HFF-Myc (cell line): ENCODE measurements at regions not wholly inside any gene's neighbourhood (a gene's known extent, or its start where the extent isn't known, plus 50 kb on each side); places are given as distances from the start of the nearest gene placed in this dataset.

ENCODE experiments used
- DNase-seq: peaks from one replicate; pipeline ENCODE4 v3.0.0-alpha.2; 2011; ENCODE audit warnings: low read depth; ENCODE audit errors: extremely low read depth
- H3K4me3 ChIP-seq: replicated peaks from 2 replicates; pipeline ENCODE4 v1.5.1; 2011; ENCODE audit warnings: low read depth, mild to moderate bottlenecking, control low read depth, low read length
- CTCF ChIP-seq: IDR thresholded peaks from 2 replicates; pipeline ENCODE4 v1.5.1; 2012; ENCODE audit warnings: mild to moderate bottlenecking, low read depth, low read length, control low read depth; ENCODE audit errors: missing control alignments

DNA sequence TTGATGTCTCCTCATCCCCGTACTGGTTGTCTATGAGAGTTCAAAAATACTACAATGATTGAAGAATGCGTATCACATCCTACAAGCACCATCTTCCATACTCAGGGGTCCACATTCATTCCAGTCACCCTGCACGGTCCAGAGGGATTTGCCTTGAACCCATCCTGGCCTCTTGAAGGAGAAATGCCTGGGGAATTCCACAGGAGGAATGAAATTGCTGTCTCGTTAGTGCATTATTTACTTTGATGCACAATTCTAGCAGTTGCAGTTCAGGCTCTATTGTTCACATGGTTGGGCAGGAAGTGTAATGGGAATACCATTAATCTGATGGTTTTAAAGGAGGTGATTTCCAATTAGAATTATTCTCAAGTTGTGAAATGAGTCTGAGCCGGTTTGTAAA, 369.1 kb upstream of the XYLT1 start:
- TF ChIP-seq CTCF: no peak
- no peak overlapping the region for H3K4me3 ChIP-seq
- no peak for DNase-seq

- DNase-seq: no peak
- no peak for TF ChIP-seq CTCF
- H3K4me3 ChIP-seq: no peak overlapping the region
Observed at GRCh38 chr16:17839272-17839671, 368.5 kb upstream of the XYLT1 start.

GRCh38 chr16:17836868-17837602, 366.3 kb upstream of the XYLT1 start:
- H3K4me3 ChIP-seq: no peak overlapping the region
- TF ChIP-seq CTCF: no peak
- DNase-seq: peak; percentile 93

DNA sequence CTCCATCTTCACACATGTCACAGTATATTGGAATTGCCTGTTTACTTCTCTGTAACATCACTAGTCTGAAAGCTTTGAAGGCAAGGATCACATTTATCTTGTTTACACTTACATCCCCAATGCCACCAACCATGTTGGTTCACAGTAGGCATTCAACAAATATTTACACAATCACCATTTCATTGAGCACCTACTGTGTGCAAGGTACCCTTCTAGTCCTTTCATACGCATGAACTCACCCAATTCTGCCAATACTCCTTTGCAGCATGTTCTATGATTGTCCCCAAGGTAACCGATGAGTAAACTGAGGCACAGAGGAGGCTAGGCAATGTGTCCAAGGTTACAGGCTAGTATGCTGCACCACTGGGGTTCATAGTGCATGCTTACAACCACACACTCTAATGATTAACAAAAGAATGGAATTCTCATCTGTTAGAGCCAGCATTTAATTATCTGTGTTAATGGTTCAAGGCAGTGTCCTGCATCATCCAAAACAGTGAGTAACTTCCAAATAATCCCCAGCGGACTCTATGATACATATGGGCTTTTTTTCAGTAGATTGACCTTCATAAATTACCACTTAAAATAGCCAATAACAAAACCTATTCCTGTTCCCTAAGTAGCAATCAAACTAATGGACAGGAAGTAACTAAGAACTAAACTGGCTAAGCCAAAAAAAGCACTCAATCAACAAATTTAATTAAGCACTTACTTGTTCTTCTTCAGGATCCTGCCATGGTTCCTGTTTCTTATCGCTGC, 364.5 kb upstream of the XYLT1 start:
- no peak for TF ChIP-seq CTCF
- DNase-seq: no peak
- H3K4me3 ChIP-seq: no peak overlapping the region

DNA sequence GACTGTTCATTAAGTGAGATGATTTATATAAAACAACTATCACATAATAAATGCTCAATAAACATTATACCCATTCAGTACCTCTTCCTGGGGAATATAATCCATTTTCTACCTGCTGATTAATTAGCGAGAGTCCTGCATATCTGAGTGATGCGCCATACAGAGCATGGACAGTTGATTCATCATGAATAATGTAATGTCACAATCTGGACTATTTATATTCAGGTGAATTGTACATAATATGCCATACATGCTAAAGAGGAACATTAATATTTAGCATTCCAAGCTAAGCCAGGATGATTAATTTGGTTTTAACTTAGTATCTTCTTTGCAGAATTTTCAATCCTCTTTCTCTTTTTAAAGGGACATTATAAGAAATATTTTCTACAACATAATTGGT, 362.0 kb upstream of the XYLT1 start:
- no peak overlapping the region for H3K4me3 ChIP-seq
- no peak for TF ChIP-seq CTCF
- DNase-seq: no peak

DNA sequence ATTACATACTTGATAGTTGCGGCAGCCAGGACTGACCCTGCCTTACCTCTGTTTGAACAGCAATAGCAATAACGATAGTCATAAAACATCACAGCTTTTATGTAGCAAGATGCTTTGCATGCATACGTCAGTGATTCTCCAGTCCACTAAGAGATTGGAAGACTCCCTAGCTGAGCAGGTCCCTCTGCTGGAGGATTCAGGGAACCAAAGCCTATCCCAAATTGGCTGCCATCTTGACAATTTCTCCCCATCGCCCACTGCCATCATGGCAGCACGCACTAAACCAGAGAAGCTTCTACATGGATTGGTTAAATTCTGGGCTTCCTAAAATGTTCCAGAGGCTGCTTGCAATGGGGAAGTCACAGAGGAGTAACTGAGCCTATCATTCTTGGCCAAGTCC, 360.6 kb upstream of the XYLT1 start:
- peak; percentile 34 for TF ChIP-seq CTCF
- DNase-seq: no peak

More for the DNA sequence above, 360.6 kb upstream of the XYLT1 start:
- H3K4me3 ChIP-seq: no peak overlapping the region
